Glutamatergic neuron (in vitro differentiated cells): ENCODE measurements at regions not wholly inside any gene's neighbourhood (a gene's known extent, or its start where the extent isn't known, plus 50 kb on each side); places are given as distances from the start of the nearest gene placed in this dataset.

ENCODE experiments used
- DNase-seq: peaks from one replicate; pipeline ENCODE4 v3.0.0; 2022
- H3K27ac Mint-ChIP-seq: one replicate; pipeline ENCODE4 v1.8.0; 2020; ENCODE audit warnings: mild to moderate bottlenecking, mixed read lengths, inconsistent platforms; ENCODE audit not compliant: unreplicated experiment
- H3K27me3 Mint-ChIP-seq: one replicate; pipeline ENCODE4 v1.8.0; 2020; ENCODE audit warnings: mild to moderate bottlenecking, moderate library complexity, mixed read lengths, inconsistent platforms; ENCODE audit not compliant: unreplicated experiment
- H3K36me3 Mint-ChIP-seq: one replicate; pipeline ENCODE4 v1.8.0; 2020; ENCODE audit warnings: mild to moderate bottlenecking, mixed read lengths, inconsistent platforms; ENCODE audit not compliant: unreplicated experiment
- H3K4me1 Mint-ChIP-seq: one replicate; pipeline ENCODE4 v1.8.0; 2020; ENCODE audit warnings: mild to moderate bottlenecking, low read depth, mixed read lengths, inconsistent platforms; ENCODE audit not compliant: unreplicated experiment
- H3K4me3 Mint-ChIP-seq: one replicate; pipeline ENCODE4 v1.8.0; 2020; ENCODE audit warnings: mild to moderate bottlenecking, mixed read lengths, inconsistent platforms; ENCODE audit not compliant: unreplicated experiment
- H3K9me3 Mint-ChIP-seq: one replicate; pipeline ENCODE4 v1.8.0; 2020; ENCODE audit warnings: mild to moderate bottlenecking, moderate library complexity, mixed read lengths, inconsistent platforms; ENCODE audit not compliant: unreplicated experiment
- CTCF ChIP-seq: fragments of 200-600 bp; sonication (generic); IDR thresholded peaks from one replicate; pipeline ENCODE4 v1.5.0; 2021; ENCODE audit not compliant: partially characterized antibody, unreplicated experiment

GRCh38 chr1:57883642-57883995 lies 459.8 kb upstream of the DAB1 start:
- no peak for TF ChIP-seq CTCF
- H3K27me3 Mint-ChIP-seq, result no peaks in the 10 kb centered on the region
- no peak for DNase-seq
- no peaks in the 10 kb centered on the region for H3K4me1 Mint-ChIP-seq
- H3K4me3 Mint-ChIP-seq, result no peak overlapping the region
- H3K9me3 Mint-ChIP-seq, result no peaks in the 10 kb centered on the region
- no peak overlapping the region for H3K27ac Mint-ChIP-seq
- no peaks in the 10 kb centered on the region for H3K36me3 Mint-ChIP-seq

- no peak overlapping the region for H3K4me3 Mint-ChIP-seq
- H3K9me3 Mint-ChIP-seq, result no peaks in the 10 kb centered on the region
- no peaks in the 10 kb centered on the region for H3K4me1 Mint-ChIP-seq
- H3K36me3 Mint-ChIP-seq, result no peaks in the 10 kb centered on the region
- no peak for TF ChIP-seq CTCF
- no peak overlapping the region for H3K27ac Mint-ChIP-seq
- no peaks in the 10 kb centered on the region for H3K27me3 Mint-ChIP-seq
- DNase-seq, result no peak
Observed at GRCh38 chr1:57882934-57883641, 459.2 kb upstream of the DAB1 start.

GRCh38 chr1:57882072-57882471 lies 458.2 kb upstream of the DAB1 start:
- no peak overlapping the region for H3K27ac Mint-ChIP-seq
- DNase-seq, result no peak
- H3K36me3 Mint-ChIP-seq, result no peaks in the 10 kb centered on the region
- no peaks in the 10 kb centered on the region for H3K9me3 Mint-ChIP-seq
- no peaks in the 10 kb centered on the region for H3K4me1 Mint-ChIP-seq
- no peaks in the 10 kb centered on the region for H3K27me3 Mint-ChIP-seq
- no peak overlapping the region for H3K4me3 Mint-ChIP-seq
- TF ChIP-seq CTCF, result no peak

GRCh38 chr1:57881639-57882038 lies 457.8 kb upstream of the DAB1 start:
- DNase-seq, result no peak
- TF ChIP-seq CTCF, result no peak
- no peaks in the 10 kb centered on the region for H3K36me3 Mint-ChIP-seq
- no peak overlapping the region for H3K4me3 Mint-ChIP-seq
- H3K27me3 Mint-ChIP-seq, result no peaks in the 10 kb centered on the region
- no peaks in the 10 kb centered on the region for H3K4me1 Mint-ChIP-seq
- no peak overlapping the region for H3K27ac Mint-ChIP-seq
- H3K9me3 Mint-ChIP-seq, result no peaks in the 10 kb centered on the region

GRCh38 chr1:57879700-57880099 lies 455.8 kb upstream of the DAB1 start:
- TF ChIP-seq CTCF, result no peak
- no peak for DNase-seq
- H3K27me3 Mint-ChIP-seq, result no peaks in the 10 kb centered on the region

More at GRCh38 chr1:57879700-57880099, 455.8 kb upstream of the DAB1 start:
- Mint-ChIP-seq H3K4me3 (no peak overlapping the region), H3K4me1 (no peaks in the 10 kb centered on the region), H3K9me3 (no peaks in the 10 kb centered on the region), H3K36me3 (no peaks in the 10 kb centered on the region), H3K27ac (no peak overlapping the region)
